ENCODE measurements at regions not wholly inside any gene's neighbourhood (a gene's known extent, or its start where the extent isn't known, plus 50 kb on each side); places are given as distances from the start of the nearest gene placed in this dataset.

GRCh38 chr4:115850799-115851509, 737.5 kb upstream of the NDST4 start:
- H3K4me1 ChIP-seq (ENCODE audit: insufficient read depth), result no peaks in the 10 kb centered on the region
- H3K4me3 ChIP-seq (ENCODE audit: low read depth, low read length), result no peak overlapping the region
- no peaks in the 10 kb centered on the region for H3K36me3 ChIP-seq (ENCODE audit: insufficient read depth)
- no peak overlapping the region for H3K27ac ChIP-seq (ENCODE audit: low read depth)
- DNase-seq (ENCODE audit: extremely low spot score), result no peak
- WGBS, result 68% methylated on average over 5 of the region's 5 CpGs

DNA sequence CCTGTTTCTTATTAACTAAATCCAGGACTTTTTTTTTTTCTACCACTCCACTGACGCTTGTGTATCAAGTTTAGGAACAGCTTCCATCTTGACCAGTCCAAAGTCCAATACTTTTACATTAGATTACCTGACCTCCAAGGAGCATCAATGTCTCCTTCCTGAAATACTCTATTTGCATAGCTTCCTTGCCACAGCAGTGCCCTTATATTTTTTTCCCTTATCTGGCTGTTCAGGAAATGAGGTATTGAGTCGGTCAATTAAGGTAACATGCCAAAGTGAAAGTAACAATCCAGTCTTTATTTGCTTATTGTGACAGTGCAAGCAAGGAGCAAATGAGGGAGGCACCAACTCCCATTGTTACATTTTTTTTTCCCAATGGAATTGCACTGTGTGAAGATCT, 730.8 kb upstream of the NDST4 start:
- no peak for DNase-seq (ENCODE audit: extremely low spot score)
- Histone ChIP-seq H3K4me3 (ENCODE audit: low read depth, low read length) (no peak overlapping the region), H3K27ac (ENCODE audit: low read depth) (no peak overlapping the region), H3K4me1 (ENCODE audit: insufficient read depth) (no peaks in the 10 kb centered on the region), H3K36me3 (ENCODE audit: insufficient read depth) (no peaks in the 10 kb centered on the region)
- WGBS, result 72% methylated on average over 2 of the region's 2 CpGs

DNA sequence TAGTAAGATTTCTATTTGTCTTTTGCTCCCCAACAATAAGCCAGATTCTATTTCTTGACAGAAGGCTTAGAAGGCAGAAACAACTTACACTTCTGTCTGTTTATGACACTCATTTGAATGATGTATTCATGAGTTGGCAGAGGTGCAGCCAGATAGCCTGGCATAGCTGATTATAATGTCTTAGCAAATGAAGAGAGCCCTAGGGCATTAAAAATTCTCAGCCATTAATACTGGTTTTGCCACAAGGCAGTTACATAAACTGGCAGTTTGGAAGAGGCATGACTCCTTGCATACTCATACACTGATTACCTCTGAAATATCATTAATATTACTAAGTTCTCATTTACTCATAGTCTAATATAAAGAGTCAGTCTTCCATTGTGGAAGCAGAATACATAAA, 728.5 kb upstream of the NDST4 start:
- H3K4me3 ChIP-seq (ENCODE audit: low read depth, low read length), result no peak overlapping the region
- no peaks in the 10 kb centered on the region for H3K4me1 ChIP-seq (ENCODE audit: insufficient read depth)
- no peak overlapping the region for H3K27ac ChIP-seq (ENCODE audit: low read depth)
- H3K36me3 ChIP-seq (ENCODE audit: insufficient read depth), result no peaks in the 10 kb centered on the region
- DNase-seq (ENCODE audit: extremely low spot score), result no peak

DNA sequence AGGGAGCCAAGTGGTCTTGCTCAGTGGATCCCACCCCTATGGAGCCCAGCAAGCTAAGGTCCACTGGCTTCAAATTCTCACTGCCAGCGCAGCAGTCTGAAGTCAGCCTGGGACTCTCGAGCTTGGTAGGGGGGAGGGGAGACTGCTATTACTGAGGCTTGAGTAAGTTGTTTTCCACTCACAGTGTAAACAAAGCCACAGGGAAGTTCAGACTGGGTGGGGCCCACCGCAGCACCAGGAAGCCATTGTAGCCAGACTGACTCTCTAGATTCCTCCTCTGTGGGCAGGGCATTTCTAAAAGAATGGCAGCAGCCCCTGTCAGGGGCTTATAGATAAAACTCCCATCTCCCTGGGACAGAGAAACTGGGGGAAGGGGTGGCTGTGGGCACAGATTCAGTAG, 721.0 kb upstream of the NDST4 start:
- Histone ChIP-seq H3K36me3 (ENCODE audit: insufficient read depth) (no peaks in the 10 kb centered on the region), H3K4me1 (ENCODE audit: insufficient read depth) (no peaks in the 10 kb centered on the region), H3K4me3 (ENCODE audit: low read depth, low read length) (no peak overlapping the region), H3K27ac (ENCODE audit: low read depth) (no peak overlapping the region)
- DNase-seq (ENCODE audit: extremely low spot score), result no peak
- 80% methylated on average over 3 of the region's 3 CpGs for WGBS

DNA sequence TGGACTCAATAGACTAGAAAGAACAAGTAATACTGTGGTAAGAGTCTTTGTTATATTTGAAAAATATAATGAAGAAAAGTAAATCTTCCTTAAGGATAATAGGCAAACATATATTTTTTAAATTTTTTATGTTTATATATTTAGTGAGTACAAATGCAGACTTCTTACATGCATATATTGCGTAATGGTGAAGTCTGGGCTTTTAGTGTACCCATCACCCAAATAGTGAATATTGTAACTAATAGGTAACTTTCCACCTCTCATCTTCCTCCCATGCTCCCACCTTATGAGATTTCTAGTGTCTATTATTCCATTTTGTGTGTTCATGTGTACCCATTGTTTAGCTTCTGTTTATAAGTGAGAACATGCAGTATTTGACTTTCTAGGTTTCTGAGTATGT, 711.2 kb upstream of the NDST4 start:
- WGBS, result 93% methylated on average over 1 of the region's 1 CpG
- Histone ChIP-seq H3K4me3 (ENCODE audit: low read depth, low read length) (no peak overlapping the region), H3K4me1 (ENCODE audit: insufficient read depth) (no peaks in the 10 kb centered on the region), H3K36me3 (ENCODE audit: insufficient read depth) (no peaks in the 10 kb centered on the region), H3K27ac (ENCODE audit: low read depth) (no peak overlapping the region)
- DNase-seq (ENCODE audit: extremely low spot score), result no peak

GRCh38 chr4:115803825-115804224, 690.4 kb upstream of the NDST4 start:
- no peak overlapping the region for H3K27ac ChIP-seq (ENCODE audit: low read depth)
- no peaks in the 10 kb centered on the region for H3K36me3 ChIP-seq (ENCODE audit: insufficient read depth)
- no peak overlapping the region for H3K4me3 ChIP-seq (ENCODE audit: low read depth, low read length)
- H3K4me1 ChIP-seq (ENCODE audit: insufficient read depth), result no peaks in the 10 kb centered on the region
- DNase-seq (ENCODE audit: extremely low spot score), result no peak

GRCh38 chr4:115790812-115791211, 677.4 kb upstream of the NDST4 start:
- WGBS, result 68% methylated on average over 2 of the region's 2 CpGs
- no peak overlapping the region for H3K27ac ChIP-seq (ENCODE audit: low read depth)
- DNase-seq (ENCODE audit: extremely low spot score), result no peak
- no peak overlapping the region for H3K4me3 ChIP-seq (ENCODE audit: low read depth, low read length)
- no peaks in the 10 kb centered on the region for H3K36me3 ChIP-seq (ENCODE audit: insufficient read depth)
- no peaks in the 10 kb centered on the region for H3K4me1 ChIP-seq (ENCODE audit: insufficient read depth)

DNA sequence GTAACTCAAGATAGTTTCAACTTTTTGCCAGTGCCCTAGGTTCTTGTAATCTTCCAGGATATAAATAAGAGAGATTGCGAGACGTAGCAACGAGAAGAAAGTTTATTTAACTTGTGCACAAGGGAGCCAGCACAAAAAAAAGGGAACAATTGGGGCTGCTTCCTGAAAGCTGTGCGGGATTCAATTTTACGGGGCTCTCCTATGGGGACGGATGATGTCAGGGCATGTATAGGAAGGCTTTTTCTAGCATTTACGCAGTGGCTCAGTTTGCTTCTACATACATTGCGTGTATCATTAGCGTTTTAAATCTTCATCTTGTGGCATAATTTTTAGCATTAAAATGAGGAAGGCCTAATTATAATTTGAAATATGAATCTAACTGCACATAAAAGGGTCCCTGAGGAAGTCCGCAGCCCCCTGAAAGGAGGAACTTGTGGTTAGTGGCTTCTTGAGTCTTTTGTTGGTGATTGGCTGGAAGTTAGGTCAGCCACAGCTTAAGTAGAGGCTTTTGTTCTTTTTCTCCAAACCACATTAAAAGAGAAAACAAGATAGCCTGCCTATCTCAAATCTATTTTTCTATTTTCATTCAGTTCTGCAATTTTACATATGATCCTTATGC, 668.2 kb upstream of the NDST4 start:
- Histone ChIP-seq H3K36me3 (ENCODE audit: insufficient read depth) (no peaks in the 10 kb centered on the region), H3K4me1 (ENCODE audit: insufficient read depth) (no peaks in the 10 kb centered on the region), H3K27ac (ENCODE audit: low read depth) (no peak overlapping the region), H3K4me3 (ENCODE audit: low read depth, low read length) (no peak overlapping the region)
- 44% methylated on average over 10 of the region's 10 CpGs for WGBS
- no peak for DNase-seq (ENCODE audit: extremely low spot score)

GRCh38 chr4:115780835-115781234, 667.4 kb upstream of the NDST4 start:
- Histone ChIP-seq H3K4me1 (ENCODE audit: insufficient read depth) (no peaks in the 10 kb centered on the region), H3K36me3 (ENCODE audit: insufficient read depth) (no peaks in the 10 kb centered on the region), H3K27ac (ENCODE audit: low read depth) (no peak overlapping the region), H3K4me3 (ENCODE audit: low read depth, low read length) (no peak overlapping the region)
- no peak for DNase-seq (ENCODE audit: extremely low spot score)

DNA sequence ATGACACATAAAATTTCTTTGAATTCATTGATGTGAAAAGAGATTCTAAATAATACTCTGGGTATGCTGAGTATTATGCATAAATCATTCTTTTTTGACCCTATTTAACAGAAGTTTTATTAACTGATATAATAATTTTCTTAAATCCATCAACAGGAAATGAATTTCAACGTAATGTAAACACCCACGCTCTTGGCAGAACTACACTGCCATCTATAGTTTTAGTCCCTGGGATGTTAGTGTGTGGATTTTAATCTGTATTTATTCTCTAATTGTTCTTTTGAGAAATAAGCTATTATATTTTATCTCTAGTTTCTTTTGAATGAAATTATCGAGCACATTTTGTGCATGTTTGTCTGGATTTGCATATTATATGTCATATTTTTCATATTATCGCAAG, 666.8 kb upstream of the NDST4 start:
- H3K36me3 ChIP-seq (ENCODE audit: insufficient read depth), result no peaks in the 10 kb centered on the region
- WGBS, result 61% methylated on average over 4 of the region's 4 CpGs
- H3K4me3 ChIP-seq (ENCODE audit: low read depth, low read length), result no peak overlapping the region
- H3K27ac ChIP-seq (ENCODE audit: low read depth), result no peak overlapping the region
- no peak for DNase-seq (ENCODE audit: extremely low spot score)
- H3K4me1 ChIP-seq (ENCODE audit: insufficient read depth), result no peaks in the 10 kb centered on the region

DNA sequence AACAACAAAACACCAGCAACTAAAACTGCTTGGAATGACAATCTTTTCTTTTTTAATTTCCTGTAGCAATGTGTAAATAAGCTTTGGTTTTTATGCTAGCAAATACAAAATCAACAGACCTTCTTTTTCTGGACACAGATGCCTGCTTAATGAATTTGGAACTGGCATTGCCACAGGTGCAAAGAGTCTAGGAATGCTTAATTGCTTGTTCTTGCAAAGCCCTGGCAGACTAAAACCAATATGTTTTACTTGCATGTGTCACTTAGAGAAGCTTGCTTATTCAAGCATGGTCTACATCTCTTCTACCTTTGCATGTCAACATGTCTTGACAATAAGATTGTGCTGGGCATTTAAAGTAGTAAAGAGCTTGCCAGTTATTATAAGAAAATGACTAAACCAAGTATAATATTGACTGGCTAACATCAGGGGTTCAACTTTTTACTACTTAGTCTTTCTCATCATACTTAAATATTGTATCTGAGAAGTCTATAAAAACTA, 656.7 kb upstream of the NDST4 start:
- DNase-seq (ENCODE audit: extremely low spot score), result no peak
- H3K4me3 ChIP-seq (ENCODE audit: low read depth, low read length), result no peak overlapping the region

DNA sequence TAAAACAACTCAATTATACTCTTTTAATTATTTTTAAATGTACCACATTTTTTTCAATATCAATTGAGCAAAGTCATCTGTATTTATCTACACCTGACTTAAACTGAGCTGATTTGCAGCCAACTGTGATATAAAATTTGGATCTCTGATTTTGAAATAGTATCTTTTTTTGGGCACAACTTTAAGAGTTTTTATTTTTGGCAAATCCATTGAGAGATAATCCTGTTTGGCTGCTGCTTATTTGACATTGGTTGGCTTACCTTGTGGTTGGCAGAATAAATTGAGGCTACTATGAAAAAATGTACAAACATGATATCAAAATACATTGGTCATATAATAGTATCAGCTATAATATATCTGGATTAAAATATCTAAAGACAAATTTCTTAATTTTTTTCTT, 656.0 kb upstream of the NDST4 start:
- Histone ChIP-seq H3K4me1 (ENCODE audit: insufficient read depth) (no peaks in the 10 kb centered on the region), H3K4me3 (ENCODE audit: low read depth, low read length) (no peak overlapping the region), H3K36me3 (ENCODE audit: insufficient read depth) (no peaks in the 10 kb centered on the region), H3K27ac (ENCODE audit: low read depth) (no peak overlapping the region)
- DNase-seq (ENCODE audit: extremely low spot score), result no peak

More for the DNA sequence above, 656.7 kb upstream of the NDST4 start:
- Histone ChIP-seq H3K36me3 (ENCODE audit: insufficient read depth) (no peaks in the 10 kb centered on the region), H3K4me1 (ENCODE audit: insufficient read depth) (no peaks in the 10 kb centered on the region), H3K27ac (ENCODE audit: low read depth) (no peak overlapping the region)

- Histone ChIP-seq H3K4me3 (ENCODE audit: low read depth, low read length) (no peak overlapping the region), H3K27ac (ENCODE audit: low read depth) (no peak overlapping the region), H3K4me1 (ENCODE audit: insufficient read depth) (no peaks in the 10 kb centered on the region), H3K36me3 (ENCODE audit: insufficient read depth) (no peaks in the 10 kb centered on the region)
- 75% methylated on average over 1 of the region's 1 CpG for WGBS
- DNase-seq (ENCODE audit: extremely low spot score), result no peak
Measured at GRCh38 chr4:115763051-115763450, 649.6 kb upstream of the NDST4 start.

DNA sequence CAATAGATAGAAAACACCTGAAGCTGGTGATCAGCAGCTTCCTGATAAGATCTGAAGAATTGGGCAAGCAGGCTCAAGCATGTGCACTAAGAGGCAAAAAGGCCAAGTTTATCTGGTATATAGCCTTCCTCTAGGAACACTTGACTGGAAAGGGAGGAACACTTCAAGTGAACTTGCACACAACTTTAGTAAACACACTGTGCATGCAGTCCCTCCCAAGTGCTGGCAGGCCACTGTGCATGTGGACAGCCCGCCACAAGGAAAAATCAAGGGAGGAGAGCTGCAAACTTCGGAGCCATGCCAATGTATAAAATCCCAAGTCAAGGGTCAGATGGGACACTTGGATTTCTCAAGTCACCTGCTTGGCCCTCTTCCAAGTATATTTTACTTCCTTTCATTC, 645.8 kb upstream of the NDST4 start:
- no peaks in the 10 kb centered on the region for H3K36me3 ChIP-seq (ENCODE audit: insufficient read depth)
- 84% methylated on average over 2 of the region's 2 CpGs for WGBS
- no peak overlapping the region for H3K27ac ChIP-seq (ENCODE audit: low read depth)
- H3K4me3 ChIP-seq (ENCODE audit: low read depth, low read length), result no peak overlapping the region
- no peak for DNase-seq (ENCODE audit: extremely low spot score)
- H3K4me1 ChIP-seq (ENCODE audit: insufficient read depth), result no peaks in the 10 kb centered on the region

DNA sequence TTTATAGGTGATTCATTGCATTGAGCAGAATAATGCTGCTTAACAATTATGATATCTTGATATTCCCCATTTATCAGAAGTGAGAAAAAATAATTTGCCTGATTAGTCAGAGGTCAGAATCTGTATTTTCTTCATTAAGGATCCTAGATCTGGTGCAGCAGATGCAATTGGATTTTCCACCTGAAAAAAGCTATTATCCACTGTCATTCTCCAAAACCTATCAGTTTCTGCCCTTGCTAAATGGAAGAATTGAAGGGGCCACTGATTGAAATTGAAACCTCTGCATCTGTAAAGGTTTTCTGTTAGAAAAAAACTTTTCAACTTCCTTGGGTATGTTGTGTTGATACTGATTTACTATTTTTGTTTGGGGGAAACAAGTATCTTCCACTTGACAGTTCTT, 636.0 kb upstream of the NDST4 start:
- no peaks in the 10 kb centered on the region for H3K4me1 ChIP-seq (ENCODE audit: insufficient read depth)
- DNase-seq (ENCODE audit: extremely low spot score), result no peak
- H3K36me3 ChIP-seq (ENCODE audit: insufficient read depth), result no peaks in the 10 kb centered on the region
- no peak overlapping the region for H3K27ac ChIP-seq (ENCODE audit: low read depth)
- no peak overlapping the region for H3K4me3 ChIP-seq (ENCODE audit: low read depth, low read length)

Data from urinary bladder (tissue), 3 donors.